ENCODE measurements at regions not wholly inside any gene's neighbourhood (a gene's known extent, or its start where the extent isn't known, plus 50 kb on each side); places are given as distances from the start of the nearest gene placed in this dataset.

GRCh38 chr4:111754003-111754402 lies 391.3 kb upstream of the FAM241A start:
- intact Hi-C loops (cut with DNase I) = no loop called here
- Histone ChIP-seq H3K27ac (no peak overlapping the region), H3K4me1 (ENCODE audit: insufficient read depth) (no peaks in the 10 kb centered on the region), H3K9me3 (no peaks in the 10 kb centered on the region), H3K4me3 (no peak overlapping the region), H3K27me3 (no peaks in the 10 kb centered on the region), H3K36me3 (no peaks in the 10 kb centered on the region)
- 80 to 93% (median 91%) methylated on average over 1 of the region's 1 CpG for WGBS, 3 donors
- no peak for TF ChIP-seq CTCF (IDR thresholded peaks at IDR 0.05)
- no peak for TF ChIP-seq EP300 (IDR thresholded peaks at IDR 0.05)
- TF ChIP-seq POLR2A (IDR thresholded peaks at IDR 0.05) = no peak
- no peak for DNase-seq

- Histone ChIP-seq H3K27ac (no peak overlapping the region), H3K4me3 (no peak overlapping the region), H3K27me3 (no peaks in the 10 kb centered on the region), H3K4me1 (ENCODE audit: insufficient read depth) (no peaks in the 10 kb centered on the region), H3K9me3 (no peaks in the 10 kb centered on the region), H3K36me3 (no peaks in the 10 kb centered on the region)
- intact Hi-C loops (cut with DNase I) = no loop called here
- DNase-seq = no peak
- 94 to 96% (median 95%) methylated on average over 10 of the region's 10 CpGs for WGBS, 3 donors
- no peak for TF ChIP-seq POLR2A (IDR thresholded peaks at IDR 0.05)
- no peak for TF ChIP-seq EP300 (IDR thresholded peaks at IDR 0.05)
- no peak for TF ChIP-seq CTCF (IDR thresholded peaks at IDR 0.05)
Measured at GRCh38 chr4:111755571-111755970, 389.7 kb upstream of the FAM241A start.

GRCh38 chr4:111761531-111761930 lies 383.7 kb upstream of the FAM241A start:
- Histone ChIP-seq H3K27ac (no peak overlapping the region), H3K27me3 (no peaks in the 10 kb centered on the region), H3K9me3 (no peaks in the 10 kb centered on the region), H3K36me3 (no peaks in the 10 kb centered on the region), H3K4me3 (no peak overlapping the region), H3K4me1 (ENCODE audit: insufficient read depth) (no peaks in the 10 kb centered on the region)
- WGBS, 3 donors = 7 to 15% (median 8%) methylated on average over 4 of the region's 4 CpGs
- TF ChIP-seq EP300 (IDR thresholded peaks at IDR 0.05) (no peak), CTCF (IDR thresholded peaks at IDR 0.05) (no peak), POLR2A (IDR thresholded peaks at IDR 0.05) (no peak)
- intact Hi-C loops (cut with DNase I) = no loop called here
- DNase-seq = no peak

GRCh38 chr4:111770514-111770913 lies 374.7 kb upstream of the FAM241A start:
- no peak overlapping the region for H3K4me3 ChIP-seq

More at GRCh38 chr4:111770514-111770913, 374.7 kb upstream of the FAM241A start:
- TF ChIP-seq CTCF (IDR thresholded peaks at IDR 0.05) (no peak), POLR2A (IDR thresholded peaks at IDR 0.05) (no peak), EP300 (IDR thresholded peaks at IDR 0.05) (no peak)
- WGBS, 3 donors = 72 to 96% (median 80%) methylated on average over 8 of the region's 8 CpGs
- Histone ChIP-seq H3K27me3 (no peaks in the 10 kb centered on the region), H3K27ac (no peak overlapping the region), H3K9me3 (no peaks in the 10 kb centered on the region), H3K36me3 (no peaks in the 10 kb centered on the region), H3K4me1 (ENCODE audit: insufficient read depth) (no peaks in the 10 kb centered on the region)
- intact Hi-C loops (cut with DNase I) = no loop called here
- DNase-seq = no peak
